Activated CD4-positive, alpha-beta memory T cell treated with anti-CD3 and anti-CD28 coated beads, Interleukin-2, amount 10 ng/mL, durations not matched to agents 7 days and 5 days (primary cell): ENCODE measurements at regions not wholly inside any gene's neighbourhood (a gene's known extent, or its start where the extent isn't known, plus 50 kb on each side); places are given as distances from the start of the nearest gene placed in this dataset.
"Not testable (repeated sequence)": the region's sequence is repeated elsewhere in the genome, so short reads cannot be mapped to it uniquely, and the experiment has no call there.

Source experiments
- CTCF ChIA-PET: fragments of 350-600 bp; sonication (Branson Sonifier 250); formaldehyde crosslinking; loops from one replicate; lab custom pipeline; 2021; ENCODE audit warnings: antibody characterized with exemption, inconsistent platforms; lab: Charles Lee
- POLR2A ChIA-PET: fragments of 350-600 bp; sonication (Branson Sonifier 250); formaldehyde crosslinking; loops from one replicate; lab custom pipeline; 2021; ENCODE audit warnings: antibody characterized with exemption; lab: Charles Lee
- DNase-seq: peaks from one replicate; pipeline ENCODE4 v3.0.0-alpha.2; 2020
- H3K27ac Mint-ChIP-seq: one replicate; pipeline ENCODE4 v1.8.0; 2021; ENCODE audit warnings: mild to moderate bottlenecking, mixed read lengths
- H3K27me3 Mint-ChIP-seq: one replicate; pipeline ENCODE4 v1.8.0; 2021; ENCODE audit warnings: mixed read lengths
- H3K36me3 Mint-ChIP-seq: one replicate; pipeline ENCODE4 v1.8.0; 2021; ENCODE audit warnings: low read depth, mixed read lengths
- H3K4me1 Mint-ChIP-seq: one replicate; pipeline ENCODE4 v1.8.0; 2021; ENCODE audit warnings: mixed read lengths
- H3K4me3 Mint-ChIP-seq: one replicate; pipeline ENCODE4 v1.8.0; 2021; ENCODE audit warnings: mild to moderate bottlenecking, mixed read lengths
- H3K9me3 Mint-ChIP-seq: one replicate; pipeline ENCODE4 v1.8.0; 2021; ENCODE audit warnings: mixed read lengths

DNA sequence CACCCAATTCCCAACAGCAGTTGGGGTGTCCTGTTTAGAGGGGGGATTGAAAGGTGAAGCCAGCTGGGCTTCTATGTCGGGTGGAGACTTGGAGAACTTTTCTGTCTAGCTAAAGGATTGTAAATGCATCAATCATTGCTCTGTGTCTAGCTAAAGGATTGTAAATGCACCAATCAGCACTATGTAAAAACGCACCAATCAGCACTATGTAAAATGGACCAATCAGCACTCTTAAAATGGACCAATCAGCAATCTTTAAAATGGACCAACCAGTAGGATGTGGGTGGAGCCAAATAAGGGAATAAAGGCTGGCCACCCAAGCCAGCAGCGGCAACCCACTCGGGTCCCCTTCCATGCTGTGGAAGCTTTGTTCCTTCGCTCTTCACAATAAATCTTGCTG is 1518.6 kb upstream of the RAG2 start:
- POLR2A ChIA-PET, CTCF ChIA-PET, H3K4me1 Mint-ChIP-seq, DNase-seq, H3K27ac Mint-ChIP-seq, H3K27me3 Mint-ChIP-seq, H3K4me3 Mint-ChIP-seq, H3K36me3 Mint-ChIP-seq: not testable (repeated sequence)
- H3K9me3 Mint-ChIP-seq = peaks cover 17% of the 10 kb centered on the region

- CTCF ChIA-PET, H3K27ac Mint-ChIP-seq, H3K36me3 Mint-ChIP-seq, H3K4me3 Mint-ChIP-seq, H3K4me1 Mint-ChIP-seq, DNase-seq, H3K27me3 Mint-ChIP-seq, POLR2A ChIA-PET: not testable (repeated sequence)
- peaks cover 17% of the 10 kb centered on the region for H3K9me3 Mint-ChIP-seq
Measured at GRCh38 chr11:38115381-38115780, 1517.3 kb upstream of the RAG2 start.

DNA sequence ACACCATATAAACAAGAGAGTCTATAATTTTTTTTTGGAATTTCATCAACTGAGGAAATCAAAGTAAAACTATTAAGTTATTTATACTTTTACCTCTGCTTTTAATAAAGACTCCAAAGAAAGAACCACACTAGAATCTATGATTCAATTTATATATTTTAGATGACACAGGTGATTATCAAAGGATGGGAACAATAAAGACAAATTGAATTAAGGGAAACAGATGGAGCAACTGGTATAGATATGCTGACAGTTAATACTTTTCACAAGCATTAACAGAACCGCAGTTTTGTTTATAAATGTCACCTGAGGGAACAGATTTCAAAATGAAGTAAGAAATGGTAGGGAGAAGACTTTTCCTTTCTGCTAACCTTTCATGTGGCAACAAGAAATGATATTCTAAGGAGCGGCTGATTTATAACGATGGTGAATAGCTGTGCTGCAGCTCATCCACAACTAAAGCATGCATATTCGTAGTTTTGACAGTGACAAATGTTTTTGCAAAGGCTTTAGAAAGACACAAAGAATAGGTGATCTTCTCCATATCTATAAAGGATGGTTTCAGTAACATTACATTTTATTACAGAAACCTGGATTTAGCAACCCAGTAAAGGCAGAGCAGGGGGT is 1502.9 kb upstream of the RAG2 start:
- no peaks in the 10 kb centered on the region for H3K36me3 Mint-ChIP-seq
- no peaks in the 10 kb centered on the region for H3K4me1 Mint-ChIP-seq
- CTCF ChIA-PET = no interaction called here
- POLR2A ChIA-PET = no interaction called here
- DNase-seq = no peak
- H3K4me3 Mint-ChIP-seq = no peak overlapping the region
- H3K27ac Mint-ChIP-seq = no peak overlapping the region
- no peaks in the 10 kb centered on the region for H3K27me3 Mint-ChIP-seq
- H3K9me3 Mint-ChIP-seq = peaks cover 5% of the 10 kb centered on the region

GRCh38 chr11:38095268-38095667 is 1497.2 kb upstream of the RAG2 start:
- Mint-ChIP-seq H3K27me3 (no peaks in the 10 kb centered on the region), H3K9me3 (peaks cover 7% of the 10 kb centered on the region), H3K36me3 (no peaks in the 10 kb centered on the region), H3K27ac (no peak overlapping the region), H3K4me3 (no peak overlapping the region), H3K4me1 (no peaks in the 10 kb centered on the region)
- POLR2A ChIA-PET = no interaction called here
- CTCF ChIA-PET = no interaction called here
- DNase-seq = no peak

DNA sequence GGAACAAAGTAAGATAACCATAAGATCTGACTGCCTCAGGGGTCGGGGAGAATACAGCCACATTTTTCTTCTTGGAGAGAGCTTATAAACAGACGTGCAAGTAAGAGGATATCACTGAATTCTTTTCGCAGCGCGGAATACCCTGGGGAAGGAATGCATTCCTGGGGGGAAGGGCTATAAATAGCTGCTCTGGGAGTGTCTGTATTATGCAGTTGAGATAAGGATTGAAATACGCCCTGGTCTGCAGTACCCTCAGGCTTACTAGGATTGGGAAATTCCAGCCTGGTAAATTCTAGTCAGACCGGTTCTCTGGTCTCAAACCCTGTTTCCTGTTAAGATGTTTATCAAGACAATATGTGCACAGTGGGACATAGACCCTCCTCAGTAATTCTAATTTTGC is 1491.7 kb upstream of the RAG2 start:
- H3K4me3 Mint-ChIP-seq = no peak overlapping the region
- POLR2A ChIA-PET = no interaction called here
- no peak overlapping the region for H3K27ac Mint-ChIP-seq
- H3K36me3 Mint-ChIP-seq = no peaks in the 10 kb centered on the region
- CTCF ChIA-PET = no interaction called here
- no peaks in the 10 kb centered on the region for H3K27me3 Mint-ChIP-seq
- no peaks in the 10 kb centered on the region for H3K4me1 Mint-ChIP-seq
- H3K9me3 Mint-ChIP-seq = peaks cover 12% of the 10 kb centered on the region
- no peak for DNase-seq

GRCh38 chr11:38060920-38061319 is 1462.9 kb upstream of the RAG2 start:
- Mint-ChIP-seq H3K4me3 (no peak overlapping the region), H3K27ac (no peak overlapping the region), H3K36me3 (no peaks in the 10 kb centered on the region), H3K27me3 (no peaks in the 10 kb centered on the region), H3K4me1 (no peaks in the 10 kb centered on the region), H3K9me3 (peaks cover 8% of the 10 kb centered on the region)
- ChIA-PET POLR2A (no interaction called here), CTCF (no interaction called here)
- DNase-seq = no peak

- Mint-ChIP-seq H3K9me3 (peaks cover 9% of the 10 kb centered on the region), H3K27ac (no peak overlapping the region), H3K4me3 (no peak overlapping the region), H3K4me1 (no peaks in the 10 kb centered on the region), H3K27me3 (no peaks in the 10 kb centered on the region), H3K36me3 (no peaks in the 10 kb centered on the region)
- CTCF ChIA-PET = no interaction called here
- DNase-seq = no peak
- POLR2A ChIA-PET = no interaction called here
Measured at GRCh38 chr11:38060136-38060535, 1462.1 kb upstream of the RAG2 start.

GRCh38 chr11:38046571-38047135 is 1448.6 kb upstream of the RAG2 start:
- Mint-ChIP-seq H3K4me3 (no peak overlapping the region), H3K27ac (no peak overlapping the region), H3K27me3 (no peaks in the 10 kb centered on the region), H3K36me3 (no peaks in the 10 kb centered on the region), H3K4me1 (no peaks in the 10 kb centered on the region), H3K9me3 (peaks cover 4% of the 10 kb centered on the region)
- CTCF ChIA-PET = interaction anchor here (0.8 kb wide), 1 partner anchor 1344 kb away, joined by 3 read pairs; no protein-coding TSS in a partner anchor
- no peak for DNase-seq
- POLR2A ChIA-PET = no interaction called here

GRCh38 chr11:38043060-38043459 is 1445.0 kb upstream of the RAG2 start:
- H3K4me1 Mint-ChIP-seq = no peaks in the 10 kb centered on the region
- H3K27ac Mint-ChIP-seq = no peak overlapping the region
- no peak for DNase-seq
- POLR2A ChIA-PET = no interaction called here
- H3K9me3 Mint-ChIP-seq = peaks cover 2% of the 10 kb centered on the region
- no peak overlapping the region for H3K4me3 Mint-ChIP-seq
- no peaks in the 10 kb centered on the region for H3K27me3 Mint-ChIP-seq
- CTCF ChIA-PET = no interaction called here
- no peaks in the 10 kb centered on the region for H3K36me3 Mint-ChIP-seq

- CTCF ChIA-PET = no interaction called here
- DNase-seq = no peak
- Mint-ChIP-seq H3K27me3 (no peaks in the 10 kb centered on the region), H3K9me3 (peaks cover 10% of the 10 kb centered on the region), H3K4me1 (no peaks in the 10 kb centered on the region), H3K36me3 (no peaks in the 10 kb centered on the region), H3K4me3 (no peak overlapping the region), H3K27ac (no peak overlapping the region)
- POLR2A ChIA-PET = no interaction called here
Measured at GRCh38 chr11:38038777-38039176, 1440.7 kb upstream of the RAG2 start.

GRCh38 chr11:38019072-38019775 is 1421.2 kb upstream of the RAG2 start:
- Mint-ChIP-seq H3K4me3 (no peak overlapping the region), H3K4me1 (no peaks in the 10 kb centered on the region), H3K27ac (no peak overlapping the region), H3K36me3 (no peaks in the 10 kb centered on the region), H3K27me3 (no peaks in the 10 kb centered on the region), H3K9me3 (peaks cover 21% of the 10 kb centered on the region)
- CTCF ChIA-PET = no interaction called here
- no peak for DNase-seq
- POLR2A ChIA-PET = no interaction called here

GRCh38 chr11:38014405-38014804 is 1416.4 kb upstream of the RAG2 start:
- no peak for DNase-seq
- no peaks in the 10 kb centered on the region for H3K27me3 Mint-ChIP-seq
- POLR2A ChIA-PET = no interaction called here
- CTCF ChIA-PET = no interaction called here
- H3K4me3 Mint-ChIP-seq = no peak overlapping the region
- H3K9me3 Mint-ChIP-seq = peaks cover 6% of the 10 kb centered on the region
- no peaks in the 10 kb centered on the region for H3K36me3 Mint-ChIP-seq
- no peaks in the 10 kb centered on the region for H3K4me1 Mint-ChIP-seq
- no peak overlapping the region for H3K27ac Mint-ChIP-seq

GRCh38 chr11:38013157-38013556 is 1415.1 kb upstream of the RAG2 start:
- Mint-ChIP-seq H3K4me1 (no peaks in the 10 kb centered on the region), H3K36me3 (no peaks in the 10 kb centered on the region), H3K27ac (no peak overlapping the region), H3K27me3 (no peaks in the 10 kb centered on the region), H3K9me3 (peaks cover 4% of the 10 kb centered on the region), H3K4me3 (no peak overlapping the region)
- DNase-seq = no peak
- ChIA-PET CTCF (no interaction called here), POLR2A (no interaction called here)

- Mint-ChIP-seq H3K4me3 (no peak overlapping the region), H3K36me3 (no peaks in the 10 kb centered on the region), H3K9me3 (peaks cover 4% of the 10 kb centered on the region), H3K4me1 (no peaks in the 10 kb centered on the region), H3K27me3 (no peaks in the 10 kb centered on the region), H3K27ac (no peak overlapping the region)
- no peak for DNase-seq
- ChIA-PET CTCF (no interaction called here), POLR2A (no interaction called here)
Measured at GRCh38 chr11:38011496-38011895, 1413.5 kb upstream of the RAG2 start.
